Astrocyte (in vitro differentiated cells and primary cell): ENCODE measurements at regions not wholly inside any gene's neighbourhood (a gene's known extent, or its start where the extent isn't known, plus 50 kb on each side); places are given as distances from the start of the nearest gene placed in this dataset.

ENCODE experiments used
- EZH2 ChIP-seq: IDR thresholded peaks from 2 replicates; pipeline ENCODE4 v1.6.1; 2012; ENCODE audit warnings: mild to moderate bottlenecking, low read length, inconsistent platforms; ENCODE audit not compliant: insufficient read depth
- TF ChIP-seq, protein P1 (sequence below): IDR thresholded peaks from 2 replicates; pipeline ENCODE4 v1.5.1; 2011; ENCODE audit warnings: low read depth, mild to moderate bottlenecking, inconsistent platforms, low read length, moderate library complexity; ENCODE audit not compliant: insufficient read depth

DNA sequence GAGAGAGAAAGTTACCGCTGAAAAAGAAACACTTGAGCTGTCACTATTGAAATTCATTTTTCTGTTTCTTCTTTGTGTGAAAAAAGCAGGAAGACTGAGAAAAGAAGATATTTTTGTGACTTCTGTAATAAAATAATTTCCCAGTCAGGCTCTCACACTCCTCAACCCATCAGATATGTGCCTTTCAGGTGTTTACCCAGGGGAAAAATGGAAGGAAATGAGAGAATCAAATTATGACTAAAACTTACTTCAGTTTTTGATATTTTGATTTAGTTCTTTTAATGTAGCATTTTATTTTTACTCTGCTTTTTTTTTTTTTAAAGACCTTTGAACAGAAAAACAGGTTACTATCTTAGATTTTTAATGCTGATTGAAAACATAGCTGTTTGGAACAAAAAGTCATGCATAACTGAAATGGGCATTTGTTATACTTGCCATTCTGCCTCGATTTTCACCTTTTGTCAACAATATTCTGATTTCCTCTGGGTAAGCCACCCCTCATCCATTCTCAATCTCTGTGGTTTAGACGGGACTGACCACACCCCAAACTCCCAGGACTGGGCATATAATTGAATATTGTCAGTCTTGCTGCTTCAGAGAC lies 133.2 kb upstream of the KRR1 start:
- TF ChIP-seq, protein P1, sequence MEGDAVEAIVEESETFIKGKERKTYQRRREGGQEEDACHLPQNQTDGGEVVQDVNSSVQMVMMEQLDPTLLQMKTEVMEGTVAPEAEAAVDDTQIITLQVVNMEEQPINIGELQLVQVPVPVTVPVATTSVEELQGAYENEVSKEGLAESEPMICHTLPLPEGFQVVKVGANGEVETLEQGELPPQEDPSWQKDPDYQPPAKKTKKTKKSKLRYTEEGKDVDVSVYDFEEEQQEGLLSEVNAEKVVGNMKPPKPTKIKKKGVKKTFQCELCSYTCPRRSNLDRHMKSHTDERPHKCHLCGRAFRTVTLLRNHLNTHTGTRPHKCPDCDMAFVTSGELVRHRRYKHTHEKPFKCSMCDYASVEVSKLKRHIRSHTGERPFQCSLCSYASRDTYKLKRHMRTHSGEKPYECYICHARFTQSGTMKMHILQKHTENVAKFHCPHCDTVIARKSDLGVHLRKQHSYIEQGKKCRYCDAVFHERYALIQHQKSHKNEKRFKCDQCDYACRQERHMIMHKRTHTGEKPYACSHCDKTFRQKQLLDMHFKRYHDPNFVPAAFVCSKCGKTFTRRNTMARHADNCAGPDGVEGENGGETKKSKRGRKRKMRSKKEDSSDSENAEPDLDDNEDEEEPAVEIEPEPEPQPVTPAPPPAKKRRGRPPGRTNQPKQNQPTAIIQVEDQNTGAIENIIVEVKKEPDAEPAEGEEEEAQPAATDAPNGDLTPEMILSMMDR: no peak
- TF ChIP-seq EZH2: no peak
